ENCODE measurements at regions not wholly inside any gene's neighbourhood (a gene's known extent, or its start where the extent isn't known, plus 50 kb on each side); places are given as distances from the start of the nearest gene placed in this dataset.

- TF ChIP-seq POLR2A (IDR thresholded peaks at IDR 0.05): no peak
- TF ChIP-seq CTCF (IDR thresholded peaks at IDR 0.05): no peak
Observed at GRCh38 chr20:26163890-26164289, 467.2 kb upstream of the ZNF337 start.
